Suppressor macrophage (primary cell): ENCODE measurements at regions not wholly inside any gene's neighbourhood (a gene's known extent, or its start where the extent isn't known, plus 50 kb on each side); places are given as distances from the start of the nearest gene placed in this dataset.

ENCODE experiments used
- DNase-seq, 4 experiments: peaks; one replicate each; pipeline ENCODE4 v3.0.0-alpha.2; 2020 to 2022

- DNase-seq, result no peak
Measured at GRCh38 chr1:18561967-18562366, 68.7 kb upstream of the PAX7 start.

- no peak for DNase-seq
Measured at GRCh38 chr1:18564676-18565075, 66.0 kb upstream of the PAX7 start.

- no peak for DNase-seq
Measured at GRCh38 chr1:18565321-18565720, 65.3 kb upstream of the PAX7 start.

- no peak for DNase-seq
Measured at GRCh38 chr1:18568489-18568888, 62.2 kb upstream of the PAX7 start.

- no peak for DNase-seq
Measured at GRCh38 chr1:18569251-18569650, 61.4 kb upstream of the PAX7 start.

GRCh38 chr1:18569811-18570545 lies 60.7 kb upstream of the PAX7 start:
- DNase-seq, result no peak

GRCh38 chr1:18571275-18571674 lies 59.4 kb upstream of the PAX7 start:
- no peak for DNase-seq

- DNase-seq, result no peak
Measured at GRCh38 chr1:18572022-18572880, 58.4 kb upstream of the PAX7 start.

GRCh38 chr1:18573170-18573569 lies 57.5 kb upstream of the PAX7 start:
- peak in 3 of 4 experiments; percentile 4 to 28 (median 13) for DNase-seq

- no peak for DNase-seq
Measured at GRCh38 chr1:18574754-18575153, 55.9 kb upstream of the PAX7 start.

GRCh38 chr1:18575620-18576019 lies 55.0 kb upstream of the PAX7 start:
- DNase-seq, result peak in 2 of 4 experiments; percentile 58 to 81

- no peak for DNase-seq
Measured at GRCh38 chr1:18578271-18578670, 52.4 kb upstream of the PAX7 start.

GRCh38 chr1:18579267-18579666 lies 51.4 kb upstream of the PAX7 start:
- peak in 3 of 4 experiments; percentile 21 to 31 (median 25) for DNase-seq

GRCh38 chr1:18580047-18580446 lies 50.6 kb upstream of the PAX7 start:
- DNase-seq, result no peak

GRCh38 chr1:18580691-18581419 lies 49.8 kb upstream of the PAX7 start:
- no peak for DNase-seq
